HEK293 (cell line): ENCODE measurements at regions not wholly inside any gene's neighbourhood (a gene's known extent, or its start where the extent isn't known, plus 50 kb on each side); places are given as distances from the start of the nearest gene placed in this dataset.

Experiments used
- CTCF ChIA-PET: fragments of 350-600 bp; formaldehyde crosslinking; extraction: SDS; loops from one replicate; lab custom pipeline; 2021; ENCODE audit warnings: antibody characterized with exemption; lab: Yijun Ruan, JAX
- POLR2A ChIA-PET: fragments of 300-600 bp; formaldehyde crosslinking; extraction: SDS; loops from one replicate; lab custom pipeline; 2020; ENCODE audit warnings: antibody characterized with exemption, inconsistent platforms; lab: Yijun Ruan, JAX
- H3K27ac ChIP-seq: fragments of 200-500 bp; sonication (Bioruptor generic); 2 replicates; pipeline ENCODE4 v1.5.1; 2014; ENCODE audit warnings: low read depth, low read length, control low read depth, inconsistent platforms; ENCODE audit errors: extremely low read depth
- H3K36me3 ChIP-seq, 2 experiments: fragments of 200-500 bp in 1 of 2; sonication (Bioruptor generic) in 1 of 2; 1 replicate in 1 of 2; 2 replicates in 1 of 2; pipeline ENCODE4 v1.5.1; 2014 to 2017; ENCODE audit warnings: inconsistent platforms in 2 of 2, low read length in 2 of 2; ENCODE audit not compliant: control insufficient read depth in 2 of 2, insufficient read depth in 1 of 2
- H3K4me1 ChIP-seq: fragments of 200-500 bp; sonication (Bioruptor generic); 2 replicates; pipeline ENCODE4 v1.5.1; 2014; ENCODE audit warnings: mild to moderate bottlenecking, low read length, inconsistent platforms; ENCODE audit not compliant: control insufficient read depth, insufficient read depth
- H3K4me3 ChIP-seq: 2 replicates; pipeline ENCODE4 v1.5.1; 2011; ENCODE audit warnings: low read depth, mild to moderate bottlenecking, control low read depth, low read length, moderate library complexity
- H3K9me3 ChIP-seq: fragments of 200-500 bp; sonication (Bioruptor generic); 2 replicates; pipeline ENCODE4 v1.5.1; 2014; ENCODE audit warnings: low read depth, low read length, inconsistent platforms; ENCODE audit not compliant: control insufficient read depth, insufficient read depth
- EGR2 ChIP-seq: fragments of 450-650 bp; formaldehyde crosslinking; IDR thresholded peaks from 2 replicates; pipeline ENCODE4 v1.5.1; 2016; ENCODE audit warnings: low read depth, missing biosample characterization, missing genetic modification characterization
- GLIS1 ChIP-seq: fragments of 450-650 bp; formaldehyde crosslinking; IDR thresholded peaks from 2 replicates; pipeline ENCODE4 v1.5.1; 2016; ENCODE audit warnings: missing biosample characterization, missing genetic modification characterization
- GLIS2 ChIP-seq: fragments of 450-650 bp; formaldehyde crosslinking; IDR thresholded peaks from 2 replicates; pipeline ENCODE4 v1.5.1; 2016; ENCODE audit warnings: missing biosample characterization, missing genetic modification characterization
- KLF10 ChIP-seq: fragments of 450-650 bp; IDR thresholded peaks from 2 replicates; pipeline ENCODE4 v1.5.1; 2018; ENCODE audit warnings: missing biosample characterization, mild to moderate bottlenecking, missing genetic modification characterization
- KLF16 ChIP-seq: fragments of 450-650 bp; formaldehyde crosslinking; IDR thresholded peaks from 2 replicates; pipeline ENCODE4 v1.5.1; 2017; ENCODE audit warnings: missing biosample characterization, missing genetic modification characterization
- KLF17 ChIP-seq: fragments of 450-650 bp; formaldehyde crosslinking; IDR thresholded peaks from 2 replicates; pipeline ENCODE4 v1.5.1; 2016; ENCODE audit warnings: missing biosample characterization, missing genetic modification characterization
- MYNN ChIP-seq: fragments of 450-650 bp; formaldehyde crosslinking; IDR thresholded peaks from 2 replicates; pipeline ENCODE4 v1.5.1; 2016; ENCODE audit warnings: missing biosample characterization, missing genetic modification characterization, borderline replicate concordance
- MZF1 ChIP-seq: fragments of 450-650 bp; formaldehyde crosslinking; IDR thresholded peaks from 2 replicates; pipeline ENCODE4 v1.5.1; 2017; ENCODE audit warnings: missing biosample characterization, missing genetic modification characterization, borderline replicate concordance
- PRDM4 ChIP-seq: fragments of 450-650 bp; formaldehyde crosslinking; IDR thresholded peaks from 2 replicates; pipeline ENCODE4 v1.5.1; 2017; ENCODE audit warnings: missing biosample characterization, missing genetic modification characterization
- SCRT1 ChIP-seq: fragments of 450-650 bp; formaldehyde crosslinking; IDR thresholded peaks from 2 replicates; pipeline ENCODE4 v1.5.1; 2016; ENCODE audit warnings: missing biosample characterization, missing genetic modification characterization, borderline replicate concordance
- ZBTB11 ChIP-seq: fragments of 450-650 bp; formaldehyde crosslinking; conservative IDR thresholded peaks from 2 replicates; pipeline ENCODE4 v1.5.1; 2016; ENCODE audit warnings: low read depth, missing biosample characterization, missing genetic modification characterization
- ZBTB21 ChIP-seq: fragments of 450-650 bp; formaldehyde crosslinking; IDR thresholded peaks from 2 replicates; pipeline ENCODE4 v1.5.1; 2017; ENCODE audit warnings: missing biosample characterization, missing genetic modification characterization
- ZFHX2 ChIP-seq: fragments of 450-650 bp; formaldehyde crosslinking; conservative IDR thresholded peaks from 2 replicates; pipeline ENCODE4 v1.5.1; 2016; ENCODE audit warnings: missing biosample characterization, missing genetic modification characterization
- ZFP41 ChIP-seq: fragments of 450-650 bp; formaldehyde crosslinking; IDR thresholded peaks from 2 replicates; pipeline ENCODE4 v1.5.1; 2016; ENCODE audit warnings: missing biosample characterization, missing genetic modification characterization, borderline replicate concordance
- ZFP69B ChIP-seq: fragments of 450-650 bp; formaldehyde crosslinking; IDR thresholded peaks from 2 replicates; pipeline ENCODE4 v1.5.1; 2016; ENCODE audit warnings: missing biosample characterization, missing genetic modification characterization
- ZNF114 ChIP-seq: fragments of 450-650 bp; formaldehyde crosslinking; IDR thresholded peaks from 2 replicates; pipeline ENCODE4 v1.5.0; 2017; ENCODE audit warnings: missing biosample characterization, missing genetic modification characterization
- ZNF155 ChIP-seq: fragments of 450-650 bp; formaldehyde crosslinking; IDR thresholded peaks from 2 replicates; pipeline ENCODE4 v1.5.1; 2016; ENCODE audit warnings: missing biosample characterization, missing genetic modification characterization
- ZNF16 ChIP-seq: fragments of 450-650 bp; formaldehyde crosslinking; IDR thresholded peaks from 2 replicates; pipeline ENCODE4 v1.5.1; 2016; ENCODE audit warnings: low read depth, missing biosample characterization, missing genetic modification characterization
- ZNF175 ChIP-seq: fragments of 450-650 bp; formaldehyde crosslinking; IDR thresholded peaks from 2 replicates; pipeline ENCODE4 v1.5.1; 2016; ENCODE audit warnings: missing biosample characterization, missing genetic modification characterization
- ZNF211 ChIP-seq: fragments of 450-650 bp; formaldehyde crosslinking; IDR thresholded peaks from 2 replicates; pipeline ENCODE4 v1.5.1; 2016; ENCODE audit warnings: low read depth, missing biosample characterization, missing genetic modification characterization
- ZNF239 ChIP-seq: fragments of 450-650 bp; formaldehyde crosslinking; IDR thresholded peaks from 2 replicates; pipeline ENCODE4 v1.5.1; 2016; ENCODE audit warnings: missing biosample characterization, missing genetic modification characterization
- ZNF513 ChIP-seq: fragments of 450-650 bp; IDR thresholded peaks from 2 replicates; pipeline ENCODE4 v1.5.1; 2018; ENCODE audit warnings: missing biosample characterization, missing genetic modification characterization
- ZNF549 ChIP-seq: fragments of 450-650 bp; IDR thresholded peaks from 2 replicates; pipeline ENCODE4 v1.5.1; 2018; ENCODE audit warnings: missing biosample characterization, missing genetic modification characterization, mild to moderate bottlenecking, inconsistent platforms, moderate library complexity
- ZNF560 ChIP-seq: fragments of 450-650 bp; formaldehyde crosslinking; IDR thresholded peaks from 2 replicates; pipeline ENCODE4 v1.5.1; 2017; ENCODE audit warnings: missing biosample characterization, missing genetic modification characterization, borderline replicate concordance
- ZNF585B ChIP-seq: fragments of 450-650 bp; formaldehyde crosslinking; IDR thresholded peaks from 2 replicates; pipeline ENCODE4 v1.5.1; 2016; ENCODE audit warnings: missing biosample characterization, missing genetic modification characterization
- ZNF76 ChIP-seq: fragments of 450-650 bp; formaldehyde crosslinking; IDR thresholded peaks from 2 replicates; pipeline ENCODE4; 2016; ENCODE audit warnings: low read depth, missing biosample characterization, missing genetic modification characterization, borderline replicate concordance
- ZNF792 ChIP-seq: fragments of 450-650 bp; formaldehyde crosslinking; IDR thresholded peaks from 2 replicates; pipeline ENCODE4 v1.5.1; 2016; ENCODE audit warnings: missing biosample characterization, missing genetic modification characterization
- ZXDB ChIP-seq: fragments of 450-650 bp; formaldehyde crosslinking; IDR thresholded peaks from 2 replicates; pipeline ENCODE4 v1.5.1; 2016; ENCODE audit warnings: missing biosample characterization, missing genetic modification characterization

GRCh38 chr9:135186248-135187164, 99.0 kb downstream of the OLFM1 start (continued):
- TF ChIP-seq ZNF585B (tag by site-specific recombination) (no peak), GLIS2 (tag by site-specific recombination) (no peak), ZFP41 (tag by site-specific recombination) (no peak), PRDM4 (tag by site-specific recombination) (no peak), MYNN (tag by site-specific recombination) (no peak), ZNF560 (tag by site-specific recombination) (no peak), ZXDB (tag by site-specific recombination) (no peak), EGR2 (peak; percentile 57), ZNF76 (tag by site-specific recombination) (no peak), ZNF175 (tag by site-specific recombination) (no peak), ZFHX2 (tag by site-specific recombination) (peak; percentile 67), ZNF549 (tag by site-specific recombination) (no peak), SCRT1 (tag by site-specific recombination) (no peak), ZNF513 (tag by site-specific recombination) (no peak), ZNF211 (tag by site-specific recombination) (no peak), ZFP69B (tag by site-specific recombination) (no peak), ZBTB11 (tag by site-specific recombination) (no peak), ZNF239 (tag by site-specific recombination) (no peak)

- H3K36me3 ChIP-seq: no peaks in the 10 kb centered on the region
- TF ChIP-seq ZNF792 (tag by site-specific recombination): no peak
- TF ChIP-seq ZNF211 (tag by site-specific recombination): no peak
- no peak for TF ChIP-seq ZNF16
- no peak for TF ChIP-seq ZNF114 (tag by site-specific recombination)
- TF ChIP-seq KLF10: no peak
- no peak for TF ChIP-seq ZBTB21 (tag by site-specific recombination)
- TF ChIP-seq KLF17 (tag by site-specific recombination): no peak
- no peak for TF ChIP-seq GLIS1
- no peak for TF ChIP-seq MZF1 (tag by site-specific recombination)
- no peak for TF ChIP-seq KLF16 (tag by site-specific recombination)
- TF ChIP-seq ZNF155 (tag by site-specific recombination): no peak
- no peak for TF ChIP-seq ZNF560 (tag by site-specific recombination)
- TF ChIP-seq, all 188 proteins: peak for 0
- Histone ChIP-seq H3K4me3 (no peak overlapping the region), H3K9me3 (no peaks in the 10 kb centered on the region), H3K27ac (no peak overlapping the region), H3K4me1 (no peaks in the 10 kb centered on the region)
- ChIA-PET CTCF (no interaction called here), POLR2A (no interaction called here)
Measured at GRCh38 chr9:135187365-135187764, 99.9 kb downstream of the OLFM1 start.
